ENCODE measurements at regions not wholly inside any gene's neighbourhood (a gene's known extent, or its start where the extent isn't known, plus 50 kb on each side); places are given as distances from the start of the nearest gene placed in this dataset.
"Not testable (repeated sequence)": the region's sequence is repeated elsewhere in the genome, so short reads cannot be mapped to it uniquely, and the experiment has no call there.

DNA sequence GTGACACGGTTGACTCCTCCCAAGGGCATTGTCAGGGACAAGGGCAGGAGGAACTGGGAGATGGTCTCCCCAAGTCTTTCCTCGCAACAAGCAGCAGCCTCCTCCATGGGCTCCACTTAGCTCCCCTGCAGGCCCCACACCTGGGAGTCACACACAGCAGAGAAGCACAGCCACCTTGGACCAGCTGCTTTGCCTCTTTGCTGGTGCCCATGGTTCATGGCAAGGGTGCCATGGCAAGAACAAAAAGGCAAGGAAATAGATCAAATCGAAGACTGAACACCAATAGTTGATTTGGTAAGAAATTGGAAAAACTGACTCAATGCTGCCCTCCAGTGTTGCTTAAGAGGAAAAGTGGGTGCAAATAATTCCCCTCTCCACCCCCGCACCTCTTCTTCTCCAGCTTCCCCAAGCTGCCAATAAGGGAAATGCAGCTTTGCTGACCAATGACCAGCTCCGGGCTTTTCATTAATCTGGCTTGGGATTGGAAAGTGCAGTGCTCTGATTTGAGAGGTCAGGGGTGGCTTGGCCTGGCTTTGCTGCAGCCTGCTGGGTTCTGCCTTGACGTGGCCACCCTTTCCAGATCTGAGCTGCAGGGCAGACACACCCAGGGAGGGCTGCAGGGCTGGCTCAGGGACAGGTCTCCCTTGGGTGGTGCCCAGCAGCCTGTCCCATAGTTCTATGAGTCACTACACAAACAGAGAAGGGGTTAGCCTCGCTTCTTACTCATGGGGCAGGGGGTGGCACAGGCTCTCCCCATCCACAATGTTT lies 162.0 kb downstream of the KLF13 start:
- peak; percentile 34 for DNase-seq

DNA sequence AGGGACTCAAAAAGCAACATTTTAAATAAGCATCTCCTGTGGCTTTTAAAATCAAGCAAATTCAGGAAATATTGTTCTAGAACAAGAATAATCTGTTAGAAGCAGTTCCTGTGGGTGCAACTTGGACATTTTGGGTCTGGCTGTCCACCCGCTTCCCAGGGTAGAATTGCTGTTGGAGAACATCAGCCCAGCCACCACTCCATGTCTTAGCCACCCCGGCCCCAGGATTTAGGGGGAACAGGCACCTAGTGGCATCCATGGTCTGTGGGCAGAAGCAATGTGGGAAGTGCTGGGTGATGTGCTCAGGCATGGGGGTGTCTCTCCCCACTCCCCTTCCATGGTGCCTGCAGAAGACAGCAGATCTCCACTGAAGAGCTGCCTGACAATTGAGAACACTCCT lies 162.6 kb downstream of the KLF13 start:
- no peak for DNase-seq

DNA sequence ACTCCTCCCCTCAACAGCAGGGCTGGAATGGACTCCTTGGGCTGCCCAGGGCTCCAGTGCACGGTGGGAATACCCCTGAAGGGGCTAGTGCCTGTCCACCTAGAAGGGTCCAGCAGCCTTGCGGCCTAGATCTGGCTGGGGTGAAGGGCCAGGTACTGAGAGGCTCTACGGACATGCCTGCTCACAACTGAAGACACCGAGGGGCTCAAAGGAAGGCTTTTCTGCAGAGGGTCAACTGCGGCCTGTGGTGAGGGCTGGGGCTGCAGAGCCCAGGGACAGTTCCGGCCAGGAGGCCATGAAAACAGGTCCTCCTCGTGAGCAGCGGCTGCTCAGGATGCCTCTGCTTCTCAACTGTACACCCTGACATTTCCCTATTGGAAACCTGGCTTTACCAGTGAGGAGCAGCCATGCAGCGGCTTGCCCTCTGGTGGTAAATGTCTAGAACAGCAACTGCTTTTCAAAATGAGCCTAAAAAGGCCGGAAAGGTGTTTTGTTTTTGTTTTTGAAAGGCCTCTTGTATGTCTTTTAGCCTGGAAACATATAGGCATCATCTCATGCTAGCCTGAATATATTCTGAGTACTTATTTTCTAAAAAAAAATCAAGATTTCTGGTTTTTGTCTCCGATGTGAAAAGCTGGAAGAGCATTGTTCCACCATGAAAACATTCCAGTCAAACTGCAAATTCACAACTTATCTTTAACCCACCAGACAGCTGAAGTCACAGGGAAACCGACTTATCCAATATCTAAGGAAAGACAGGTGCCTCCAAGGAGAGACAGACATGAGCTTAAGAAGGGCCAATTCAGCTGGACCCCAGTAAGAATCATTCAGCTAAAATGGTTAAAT lies 163.4 kb downstream of the KLF13 start:
- peak; percentile 3 for DNase-seq

DNA sequence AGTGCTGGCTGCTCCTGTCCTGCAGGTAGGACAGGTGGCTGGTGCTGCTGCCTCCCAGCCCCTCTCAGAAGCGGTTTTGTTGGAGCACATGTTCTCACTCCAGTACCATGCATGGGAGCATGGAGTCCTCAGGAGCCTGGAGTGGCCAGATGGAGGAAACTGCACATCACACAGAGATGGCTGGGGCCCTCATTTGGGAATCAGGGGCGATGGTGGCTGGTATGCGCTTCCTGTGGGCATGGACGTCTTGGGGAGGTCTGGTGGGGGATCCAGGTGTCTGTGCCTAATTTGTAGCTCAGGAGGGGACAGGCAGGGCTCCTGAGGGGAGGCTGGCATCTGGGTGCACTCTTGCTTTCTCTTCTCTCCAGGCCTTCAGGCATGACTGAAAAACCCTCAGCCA lies 168.2 kb downstream of the KLF13 start:
- DNase-seq: no peak

DNA sequence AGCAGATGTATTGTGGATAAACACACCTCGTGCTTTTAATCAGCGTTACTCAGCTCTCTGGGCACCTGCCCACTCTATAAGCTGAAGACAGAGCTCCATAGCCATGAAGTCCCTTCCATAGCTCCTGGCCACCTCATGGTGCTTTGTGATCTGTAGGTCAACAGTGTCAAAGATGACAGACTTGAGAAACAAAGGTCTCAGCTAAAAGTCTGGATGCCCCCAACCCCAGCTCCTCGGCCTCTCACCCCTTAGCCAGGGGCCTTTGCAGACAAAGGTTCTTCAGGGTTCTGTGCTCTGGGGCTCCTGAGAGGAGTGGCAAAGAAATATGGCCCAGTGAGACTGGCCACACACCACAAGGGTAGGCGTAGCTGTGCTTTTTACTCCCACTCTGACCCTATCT lies 168.6 kb downstream of the KLF13 start:
- DNase-seq: no peak

DNA sequence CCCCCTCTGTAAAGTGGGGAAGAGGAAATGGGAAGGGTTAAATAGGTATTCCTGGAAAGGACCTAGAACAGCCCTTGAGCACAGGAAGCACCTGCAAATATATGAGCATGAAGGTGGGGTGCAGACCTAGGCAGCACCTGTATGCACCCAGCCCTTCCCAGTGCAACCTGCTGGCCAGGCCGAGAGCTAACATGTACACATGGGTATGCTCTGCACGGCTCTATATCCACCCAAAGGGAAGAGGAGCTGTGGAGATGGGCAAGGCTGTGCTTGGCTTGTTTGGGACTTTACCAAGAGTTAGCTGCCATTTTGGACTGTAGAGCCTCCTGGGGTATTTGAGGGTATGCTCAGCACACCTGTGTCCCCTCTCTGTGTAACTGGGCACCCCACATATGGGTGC lies 171.2 kb downstream of the KLF13 start:
- no peak for DNase-seq

DNA sequence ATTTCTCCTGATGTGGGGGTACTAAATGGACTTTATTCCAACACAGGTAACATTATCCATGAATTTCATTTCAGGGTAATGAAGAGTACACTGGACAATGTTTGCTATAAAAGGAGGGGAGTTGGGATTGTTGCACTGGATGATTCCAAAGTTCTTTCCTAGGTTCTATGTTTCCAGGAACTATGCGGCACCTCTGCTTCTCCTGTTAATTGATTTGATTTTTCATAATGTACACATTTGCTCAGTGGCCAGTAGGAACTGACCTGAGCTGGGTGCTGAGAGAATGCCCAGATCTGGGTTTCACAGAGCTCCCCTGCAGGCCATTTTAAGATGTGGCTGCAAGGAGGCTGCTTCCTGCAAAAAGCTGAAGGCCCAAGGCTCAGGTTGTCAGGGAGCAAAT lies 171.7 kb downstream of the KLF13 start:
- no peak for DNase-seq

DNA sequence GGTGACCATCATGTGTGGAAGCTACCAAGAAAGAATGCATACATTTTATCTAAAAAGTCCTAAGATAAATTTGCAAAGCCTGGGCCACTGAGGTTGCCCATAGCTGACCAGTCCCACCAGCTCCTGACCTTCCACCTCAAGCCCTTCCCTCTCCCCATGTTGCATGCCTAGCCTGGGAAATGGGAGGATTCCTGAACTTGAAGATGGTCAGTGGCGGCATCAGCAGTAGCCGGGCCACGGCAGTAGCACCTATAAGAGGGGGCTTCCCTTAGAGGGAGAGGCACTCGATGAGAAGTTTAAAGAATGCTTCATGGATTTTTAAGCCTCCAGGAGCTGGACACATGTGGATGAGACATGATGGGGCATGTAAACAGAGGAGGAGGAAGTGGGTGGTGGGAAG lies 172.1 kb downstream of the KLF13 start:
- DNase-seq: no peak

DNA sequence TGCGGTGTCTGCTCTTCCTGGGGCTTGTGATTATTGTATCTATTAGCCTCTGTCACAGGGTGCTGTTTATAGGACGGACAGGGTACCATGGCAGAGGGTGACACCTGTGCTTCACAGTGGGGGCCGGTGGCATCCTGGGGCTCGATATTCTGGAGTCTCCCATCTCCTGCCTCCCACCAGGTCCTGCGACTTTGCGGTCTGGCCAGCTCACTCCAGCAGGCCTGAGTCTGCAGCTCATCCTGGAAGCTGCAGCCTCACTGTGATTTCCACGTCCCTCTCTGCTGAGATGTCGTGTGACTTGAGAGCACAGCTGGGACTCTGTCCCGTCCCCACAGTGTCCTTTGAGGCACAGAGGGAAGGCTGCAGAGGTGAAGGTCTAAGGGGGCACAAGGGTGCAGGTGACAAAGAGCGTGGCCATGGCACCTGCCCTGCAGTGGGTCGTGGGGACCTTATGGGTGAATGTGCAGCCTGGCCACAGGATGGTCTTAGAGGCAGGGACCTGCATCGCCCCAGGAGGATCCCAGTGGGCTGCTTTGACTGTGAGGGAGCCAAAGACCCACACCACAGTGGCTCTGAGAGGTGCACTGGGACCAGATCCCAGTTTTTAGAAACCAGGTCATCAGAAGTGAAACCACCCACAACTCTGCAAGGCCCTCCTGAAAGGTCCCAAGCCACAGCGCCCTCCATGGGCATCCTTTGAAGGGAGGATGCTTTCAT lies 172.8 kb downstream of the KLF13 start:
- DNase-seq: no peak

DNA sequence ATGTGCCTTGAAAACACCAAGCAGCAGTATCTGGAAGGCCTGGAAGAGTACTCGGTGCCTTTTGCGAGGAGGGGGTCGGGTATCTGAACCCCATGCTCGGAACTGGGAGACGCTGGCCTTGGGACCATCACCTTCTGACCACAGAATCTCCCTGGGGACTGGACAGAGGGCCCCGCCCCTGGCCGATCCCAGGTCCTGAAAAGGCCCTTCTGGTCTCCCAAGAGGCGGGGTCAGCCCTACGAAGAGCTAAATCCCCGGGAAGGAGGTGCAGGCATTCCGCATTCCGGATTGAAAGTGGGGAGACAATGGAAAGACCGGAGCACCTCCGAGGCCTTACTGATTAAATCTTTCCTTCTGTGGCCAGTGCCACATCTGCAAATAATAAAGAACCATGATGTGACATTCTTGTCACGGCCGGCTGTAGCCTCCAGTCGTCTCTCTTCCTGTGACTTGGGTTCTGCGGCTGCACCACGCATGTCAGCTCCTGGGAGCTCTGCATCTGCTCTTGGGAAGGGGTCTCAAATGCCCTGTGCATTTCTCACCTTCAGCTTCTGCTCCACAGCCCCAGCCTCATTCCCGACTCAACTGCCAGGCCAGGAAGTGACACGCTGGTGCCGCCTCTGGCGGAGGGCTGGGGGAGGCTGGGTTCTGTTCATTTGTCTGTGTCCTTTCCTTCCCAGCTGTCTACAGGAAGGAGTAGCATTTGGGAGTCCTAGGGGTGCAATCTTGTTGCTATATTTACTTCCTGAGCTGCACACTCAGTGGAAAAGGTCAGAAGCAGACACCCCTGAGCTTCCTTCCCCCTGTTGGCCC lies 173.5 kb downstream of the KLF13 start:
- DNase-seq: no peak

DNA sequence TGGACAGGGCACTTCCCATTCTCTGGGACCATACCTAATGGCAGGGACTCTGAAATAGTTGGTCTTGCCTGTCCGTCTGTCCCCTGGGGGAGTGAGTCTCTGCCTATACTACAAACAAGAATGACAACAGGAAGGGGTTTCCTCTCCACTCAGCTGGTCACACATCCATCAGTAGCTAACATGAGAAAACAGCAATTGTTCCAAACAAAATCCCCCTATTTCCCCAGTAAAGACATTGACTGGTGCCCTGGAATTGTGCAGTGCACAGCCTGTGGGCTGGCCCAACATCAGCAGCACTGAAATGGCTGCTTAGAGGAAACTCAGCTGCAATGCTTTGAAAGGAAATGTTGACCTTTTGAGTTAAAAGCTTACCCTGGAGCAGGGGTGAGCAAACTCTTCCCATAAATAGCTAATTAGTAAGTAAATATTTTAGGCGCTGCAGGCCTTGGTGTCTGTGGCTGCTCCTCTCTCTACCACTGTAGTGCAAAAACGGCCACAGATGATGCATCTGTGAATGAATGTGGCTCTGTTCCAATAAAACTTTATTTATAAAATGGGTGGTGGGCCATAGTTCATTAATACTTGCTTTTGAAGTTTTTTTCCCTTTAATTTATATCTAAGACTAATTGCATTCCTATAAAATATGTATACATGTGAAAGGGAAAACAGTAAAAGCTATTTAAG lies 174.3 kb downstream of the KLF13 start:
- no peak for DNase-seq

DNA sequence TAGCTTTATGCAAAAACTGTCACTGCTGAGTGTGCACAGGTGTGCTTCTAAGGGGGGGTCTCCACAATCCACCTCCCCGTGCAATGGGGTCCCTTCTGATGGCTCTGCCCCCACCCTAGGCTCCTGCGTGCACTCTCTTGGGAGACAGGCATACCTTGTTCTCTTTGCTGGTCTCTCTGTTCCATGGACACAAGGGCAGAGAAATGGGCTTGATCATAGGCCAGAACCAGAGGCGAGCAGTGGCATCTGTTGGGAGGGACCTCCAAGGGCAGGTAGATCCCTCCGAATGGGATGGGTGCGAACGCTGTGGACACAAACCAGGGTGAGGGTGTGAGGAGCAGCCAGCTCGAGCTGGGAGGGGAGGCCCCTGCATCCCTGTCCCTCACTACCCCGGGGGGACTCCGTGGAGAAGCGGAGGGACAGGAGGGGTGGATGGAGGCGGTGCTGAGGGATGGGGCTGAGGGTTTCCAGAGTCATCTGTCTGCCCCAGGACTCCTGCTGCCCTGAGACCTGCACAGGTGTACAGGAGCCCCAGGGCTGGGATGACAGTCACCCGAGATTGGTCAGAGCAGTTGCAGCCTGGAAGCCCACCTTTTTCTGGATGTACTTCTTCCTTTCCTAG lies 175.0 kb downstream of the KLF13 start:
- no peak for DNase-seq

DNA sequence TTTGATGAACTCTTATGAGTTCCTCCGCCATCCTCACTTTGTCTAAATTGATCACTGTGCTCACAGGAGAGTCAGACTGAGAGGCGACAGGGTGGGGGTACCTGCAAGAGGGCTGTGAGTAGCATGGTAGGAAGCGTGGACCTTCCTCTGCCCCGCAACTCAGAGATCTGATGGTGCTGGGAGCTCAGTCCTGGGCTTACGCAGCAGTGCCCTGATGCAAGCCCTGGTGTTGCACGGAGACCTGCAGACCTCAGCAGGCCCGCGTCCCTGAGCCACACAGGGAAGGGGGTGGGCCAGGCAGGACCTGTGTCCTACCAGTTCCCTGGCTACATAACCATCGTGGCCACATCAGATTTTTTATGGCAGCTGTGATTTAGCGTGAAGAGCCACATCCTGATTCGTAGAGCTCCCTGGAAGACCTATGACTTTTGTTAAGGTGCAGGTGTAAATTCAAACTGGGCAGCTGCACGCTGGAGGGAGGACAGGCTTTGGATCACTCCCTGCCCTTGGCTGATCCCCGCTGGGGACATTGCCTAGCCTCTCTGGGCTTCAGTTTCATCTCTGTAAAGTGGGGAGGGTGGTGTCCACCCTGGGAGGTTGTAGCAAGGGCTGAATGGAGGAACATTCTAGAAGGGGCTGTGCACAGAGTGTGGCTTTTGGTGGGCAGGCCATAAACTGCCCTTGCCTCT lies 176.1 kb downstream of the KLF13 start:
- no peak for DNase-seq

DNA sequence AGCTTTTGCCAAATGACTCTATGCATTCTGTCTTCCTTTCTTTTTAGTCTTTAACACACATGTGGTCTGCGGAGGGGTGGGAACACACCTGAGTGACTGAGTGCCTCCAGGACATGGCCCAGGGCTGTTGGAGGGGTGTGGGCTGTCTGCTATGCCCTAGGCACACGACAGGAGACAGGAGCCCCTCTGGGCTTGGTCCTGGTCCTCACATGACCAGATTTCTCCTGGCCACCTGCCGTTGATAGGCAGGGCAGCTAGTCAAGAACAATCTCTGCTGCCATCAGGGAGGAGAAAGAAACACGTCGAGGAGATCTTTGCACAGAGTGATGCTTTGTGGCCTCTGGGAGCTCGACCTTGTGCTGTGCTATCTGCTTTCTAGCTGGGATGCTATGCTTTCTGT lies 176.6 kb downstream of the KLF13 start:
- DNase-seq: no peak

DNA sequence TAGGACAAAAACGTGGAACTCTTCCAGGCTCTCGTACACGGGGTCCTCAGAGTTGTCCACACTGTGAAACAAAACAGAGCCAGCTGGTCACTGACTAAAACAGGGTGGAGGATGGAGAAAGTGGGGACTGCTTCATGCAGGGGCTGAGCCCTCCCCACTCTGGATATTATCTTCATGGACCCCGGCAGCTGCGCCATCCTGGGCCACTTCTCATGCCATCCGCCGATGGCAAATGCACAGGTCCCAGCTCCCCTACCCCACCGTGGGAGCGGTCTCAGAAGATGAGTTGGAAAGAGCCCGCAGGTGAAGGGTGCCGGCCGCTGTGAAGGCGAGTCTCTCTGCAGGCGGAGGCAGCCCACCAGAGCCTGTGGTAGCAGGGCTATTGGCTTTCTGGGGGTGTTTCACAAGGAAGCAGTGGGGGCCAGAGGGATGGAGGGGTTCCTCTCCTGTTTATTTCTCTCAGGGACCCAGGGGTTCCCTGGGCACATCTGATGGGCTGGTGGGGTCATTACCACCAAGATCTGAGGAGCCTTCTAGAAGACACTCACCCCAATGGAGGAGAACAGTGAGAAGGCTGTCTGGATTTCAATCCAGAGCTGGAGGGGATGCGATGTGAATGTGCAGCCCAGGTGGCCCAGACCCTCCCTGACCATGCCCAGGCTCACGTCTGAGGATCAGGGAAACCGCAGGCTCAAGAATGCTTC lies 177.3 kb downstream of the KLF13 start:
- DNase-seq: no peak

DNA sequence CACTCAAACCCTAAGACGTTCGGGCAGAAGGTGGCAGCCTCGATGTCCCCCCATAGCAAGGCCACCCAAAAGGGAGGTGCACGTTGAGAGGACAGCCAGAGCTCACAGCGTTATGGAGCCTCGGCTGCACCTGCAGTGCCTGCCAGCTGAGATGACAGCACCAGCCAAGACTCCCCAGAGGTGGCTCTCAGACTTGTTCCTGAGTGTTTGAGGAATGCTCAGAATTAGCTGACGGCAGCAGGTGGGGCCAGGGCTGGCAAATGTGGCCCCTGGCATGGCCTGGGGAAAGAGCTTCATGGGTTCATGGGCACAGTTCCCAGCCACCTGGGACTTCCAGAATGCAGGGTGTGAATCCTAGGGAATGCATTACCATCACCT lies 177.8 kb downstream of the KLF13 start:
- DNase-seq: no peak

DNA sequence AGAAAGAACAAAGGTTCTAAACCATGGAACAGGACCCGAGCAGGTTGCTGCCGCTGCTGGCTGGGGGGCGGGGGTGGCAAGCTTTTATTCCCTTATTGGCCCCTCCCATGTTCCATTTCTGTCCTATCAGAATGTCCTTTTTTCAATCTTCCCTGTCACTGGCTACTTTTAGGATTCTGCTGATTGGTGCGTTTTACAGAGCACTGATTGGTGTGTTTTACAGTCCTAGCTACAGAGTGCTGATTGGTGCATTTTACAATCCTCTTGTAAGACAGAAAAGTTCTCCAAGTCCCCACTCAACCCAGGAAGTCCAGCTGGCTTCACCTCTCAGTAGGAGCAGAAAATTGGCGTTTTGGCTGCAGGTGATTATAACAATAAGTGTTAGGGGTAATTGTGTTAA lies 180.9 kb downstream of the KLF13 start:
- DNase-seq: not testable (repeated sequence)

DNA sequence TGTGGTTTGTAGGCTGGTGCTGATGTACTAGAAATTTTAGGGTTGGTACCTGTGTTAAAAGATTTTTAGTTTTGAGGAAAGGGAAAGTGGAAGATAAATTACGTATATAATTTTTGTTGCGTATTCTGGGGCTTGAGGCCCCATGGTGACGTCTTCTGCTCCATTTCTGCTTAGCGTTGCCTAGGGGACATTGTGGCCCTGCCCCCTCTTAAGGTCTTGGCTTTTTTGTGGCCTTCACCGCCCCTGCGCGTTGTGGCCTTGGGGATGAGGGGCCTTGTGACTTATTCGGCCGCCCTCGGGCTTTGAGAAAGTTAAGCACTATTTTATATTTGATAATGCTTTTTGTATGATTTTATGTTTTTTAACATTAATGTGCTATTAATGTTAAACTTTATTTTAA lies 182.0 kb downstream of the KLF13 start:
- DNase-seq: no peak

DNA sequence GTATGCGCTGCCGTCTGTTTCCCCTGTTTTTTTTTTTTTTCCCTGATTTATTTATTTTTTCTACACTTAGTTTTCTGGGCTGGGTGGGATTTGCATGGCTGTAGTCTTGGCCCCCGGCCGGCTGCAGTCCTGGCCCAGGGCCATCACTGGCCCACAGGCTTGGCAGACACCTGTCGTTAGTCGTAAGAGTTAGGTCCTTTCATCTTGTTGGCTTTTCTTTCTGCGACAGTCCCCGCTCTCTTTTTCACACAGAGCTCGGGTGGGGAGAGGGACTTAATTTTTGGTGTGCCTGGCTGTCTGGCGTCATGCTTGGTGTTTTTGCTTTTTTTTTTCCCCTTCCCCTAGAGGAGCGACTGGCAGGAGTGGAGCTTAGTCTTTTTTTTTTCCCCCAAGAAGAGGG lies 183.4 kb downstream of the KLF13 start:
- DNase-seq: no peak

DNA sequence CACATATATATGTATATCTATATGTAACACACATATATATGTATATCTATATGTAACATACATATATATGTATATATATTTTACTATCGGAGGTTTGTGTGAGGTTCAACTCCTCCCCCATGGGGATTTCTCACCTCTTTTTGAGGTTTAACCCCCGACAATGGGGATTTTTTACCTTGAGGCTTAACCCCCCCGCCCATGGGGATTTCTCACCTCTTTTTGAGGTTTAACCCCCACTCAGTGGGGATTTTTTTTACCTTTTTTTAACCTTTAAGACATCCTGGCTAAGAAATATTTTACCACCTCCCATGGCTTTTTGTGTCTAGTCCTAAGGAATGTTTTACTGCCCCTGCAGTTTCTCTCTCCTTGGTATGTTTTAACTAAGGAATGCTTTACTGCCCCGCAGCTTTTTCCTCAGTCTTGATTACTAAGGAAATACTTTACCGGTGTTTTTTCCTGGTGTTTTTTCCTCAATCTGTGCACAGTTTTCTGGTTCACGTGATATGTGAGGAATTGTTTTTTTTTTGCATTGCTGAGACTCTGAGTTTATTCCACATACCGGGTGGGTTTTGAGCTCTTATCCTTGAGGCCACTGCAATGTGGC lies 185.2 kb downstream of the KLF13 start:
- DNase-seq: no peak
